WERI-Rb-1 (cell line): ENCODE measurements at regions not wholly inside any gene's neighbourhood (a gene's known extent, or its start where the extent isn't known, plus 50 kb on each side); places are given as distances from the start of the nearest gene placed in this dataset.

Experiments
- DNase-seq: peaks from one replicate; pipeline ENCODE4 v3.0.0-alpha.2; 2020
- H3K27ac ChIP-seq: fragments of 250-450 bp; sonication (Bioruptor Pico); 2 replicates; pipeline ENCODE4 v1.5.1; 2020; ENCODE audit warnings: mild to moderate bottlenecking, moderate library complexity
- H3K27me3 ChIP-seq: fragments of 250-450 bp; sonication (Bioruptor Pico); 2 replicates; pipeline ENCODE4 v1.5.1; 2021; ENCODE audit warnings: mild to moderate bottlenecking, low read depth, moderate library complexity; ENCODE audit not compliant: insufficient read depth, severe bottlenecking
- H3K36me3 ChIP-seq: fragments of 250-450 bp; sonication (Bioruptor Pico); 2 replicates; pipeline ENCODE4 v1.5.1; 2020; ENCODE audit warnings: mild to moderate bottlenecking, moderate library complexity
- H3K4me3 ChIP-seq: 2 replicates; pipeline ENCODE4 v1.5.1; 2011; ENCODE audit warnings: low read depth, mild to moderate bottlenecking, control low read depth, low read length
- H3K9me3 ChIP-seq: fragments of 250-450 bp; sonication (Bioruptor Pico); 2 replicates; pipeline ENCODE4 v1.5.1; 2021; ENCODE audit warnings: mild to moderate bottlenecking, moderate library complexity; ENCODE audit not compliant: severe bottlenecking
- TF ChIP-seq, protein P1 (sequence below): IDR thresholded peaks from 2 replicates; pipeline ENCODE4 v1.5.1; 2011; ENCODE audit warnings: low read depth, mild to moderate bottlenecking, control low read depth, inconsistent platforms, low read length

DNA sequence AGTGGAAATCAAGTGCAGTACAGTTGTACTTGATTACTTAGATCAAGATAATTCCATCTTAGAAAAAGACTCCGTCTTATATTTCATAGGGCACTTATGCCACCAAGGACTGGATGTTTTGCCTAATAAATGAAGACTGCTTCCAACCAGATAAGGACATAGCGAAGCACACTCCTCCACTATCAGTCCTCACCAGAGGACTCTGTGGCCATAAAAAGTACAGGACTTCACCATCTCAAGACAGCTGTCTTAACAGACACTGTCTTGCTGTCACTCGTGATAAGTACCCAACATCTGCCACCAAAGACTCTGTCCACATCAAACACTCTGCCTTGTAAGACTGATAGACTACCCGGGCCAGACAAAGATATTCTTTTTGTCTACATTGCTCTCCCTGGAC lies 352.0 kb downstream of the TRAM1L1 start:
- DNase-seq = no peak
- Histone ChIP-seq H3K4me3 (no peak overlapping the region), H3K36me3 (no peaks in the 10 kb centered on the region), H3K27ac (no peak overlapping the region), H3K27me3 (no peaks in the 10 kb centered on the region), H3K9me3 (no peaks in the 10 kb centered on the region)
- TF ChIP-seq, protein P1, sequence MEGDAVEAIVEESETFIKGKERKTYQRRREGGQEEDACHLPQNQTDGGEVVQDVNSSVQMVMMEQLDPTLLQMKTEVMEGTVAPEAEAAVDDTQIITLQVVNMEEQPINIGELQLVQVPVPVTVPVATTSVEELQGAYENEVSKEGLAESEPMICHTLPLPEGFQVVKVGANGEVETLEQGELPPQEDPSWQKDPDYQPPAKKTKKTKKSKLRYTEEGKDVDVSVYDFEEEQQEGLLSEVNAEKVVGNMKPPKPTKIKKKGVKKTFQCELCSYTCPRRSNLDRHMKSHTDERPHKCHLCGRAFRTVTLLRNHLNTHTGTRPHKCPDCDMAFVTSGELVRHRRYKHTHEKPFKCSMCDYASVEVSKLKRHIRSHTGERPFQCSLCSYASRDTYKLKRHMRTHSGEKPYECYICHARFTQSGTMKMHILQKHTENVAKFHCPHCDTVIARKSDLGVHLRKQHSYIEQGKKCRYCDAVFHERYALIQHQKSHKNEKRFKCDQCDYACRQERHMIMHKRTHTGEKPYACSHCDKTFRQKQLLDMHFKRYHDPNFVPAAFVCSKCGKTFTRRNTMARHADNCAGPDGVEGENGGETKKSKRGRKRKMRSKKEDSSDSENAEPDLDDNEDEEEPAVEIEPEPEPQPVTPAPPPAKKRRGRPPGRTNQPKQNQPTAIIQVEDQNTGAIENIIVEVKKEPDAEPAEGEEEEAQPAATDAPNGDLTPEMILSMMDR = no peak

DNA sequence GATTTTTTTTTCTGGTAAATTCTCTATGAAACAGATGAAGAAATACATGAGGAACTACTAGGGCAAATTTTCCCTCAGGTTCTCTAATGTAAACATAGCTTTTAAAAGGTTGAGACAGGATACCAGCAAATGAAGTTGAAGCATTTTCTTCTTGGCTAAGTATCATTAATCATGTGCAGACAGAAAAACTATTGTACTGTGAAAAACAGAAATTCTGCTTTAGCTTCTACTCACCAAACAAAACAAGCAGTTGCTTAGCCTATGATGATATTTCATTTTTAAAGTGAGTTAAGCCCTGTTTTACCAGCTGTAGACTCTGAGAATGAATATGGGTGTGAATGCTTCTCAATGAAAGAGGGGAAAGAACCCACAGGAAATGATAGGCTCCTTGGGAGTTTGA lies 358.9 kb downstream of the TRAM1L1 start:
- DNase-seq = no peak
- Histone ChIP-seq H3K9me3 (no peaks in the 10 kb centered on the region), H3K27me3 (no peaks in the 10 kb centered on the region), H3K27ac (no peak overlapping the region), H3K36me3 (no peaks in the 10 kb centered on the region), H3K4me3 (no peak overlapping the region)
- TF ChIP-seq, protein P1 = no peak

DNA sequence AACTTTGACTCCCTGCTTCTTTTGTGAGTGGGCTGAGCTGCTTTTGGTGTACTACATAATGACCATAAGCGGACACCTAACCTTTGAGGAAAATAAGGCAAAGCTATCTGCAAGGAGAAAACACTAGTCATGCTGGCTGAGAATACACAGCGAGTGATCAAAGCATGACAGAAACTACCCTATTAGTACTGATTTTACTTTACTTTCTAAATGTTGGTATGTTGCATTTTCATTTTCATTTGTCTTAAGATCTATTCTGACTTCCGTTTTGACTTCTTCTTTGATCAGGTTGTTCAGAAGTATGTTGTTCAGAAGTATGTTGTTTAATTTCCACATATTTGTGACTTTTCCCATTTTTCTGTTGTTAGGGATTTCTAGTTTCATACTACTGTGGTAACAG lies 361.1 kb downstream of the TRAM1L1 start:
- no peak overlapping the region for H3K4me3 ChIP-seq
- no peaks in the 10 kb centered on the region for H3K9me3 ChIP-seq
- no peaks in the 10 kb centered on the region for H3K36me3 ChIP-seq
- H3K27me3 ChIP-seq = no peaks in the 10 kb centered on the region
- TF ChIP-seq, protein P1 = no peak
- no peak for DNase-seq
- H3K27ac ChIP-seq = no peak overlapping the region

DNA sequence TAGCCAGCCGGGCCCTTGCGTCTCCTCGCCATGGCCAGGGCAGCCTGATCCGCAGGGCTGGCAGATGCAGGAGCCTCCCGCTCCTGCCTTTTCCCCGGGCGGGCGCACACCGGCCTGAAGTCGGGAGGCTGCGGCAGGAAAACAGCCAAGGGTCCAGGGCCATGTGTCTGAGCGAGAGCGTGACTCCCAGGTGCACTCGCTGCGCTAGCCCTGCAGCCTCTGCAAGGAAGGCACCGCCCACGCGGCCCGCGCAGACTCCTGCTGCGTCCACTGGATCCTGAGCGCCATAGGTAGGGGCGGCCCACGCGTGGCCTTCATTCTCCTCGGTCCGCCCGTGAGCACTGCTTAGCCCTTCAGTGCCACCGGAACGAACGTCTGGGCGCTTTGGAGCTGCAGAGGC lies 379.9 kb downstream of the TRAM1L1 start:
- TF ChIP-seq, protein P1 = no peak
- DNase-seq = no peak
- Histone ChIP-seq H3K27me3 (no peaks in the 10 kb centered on the region), H3K36me3 (no peaks in the 10 kb centered on the region), H3K9me3 (no peaks in the 10 kb centered on the region), H3K4me3 (no peak overlapping the region), H3K27ac (no peak overlapping the region)

DNA sequence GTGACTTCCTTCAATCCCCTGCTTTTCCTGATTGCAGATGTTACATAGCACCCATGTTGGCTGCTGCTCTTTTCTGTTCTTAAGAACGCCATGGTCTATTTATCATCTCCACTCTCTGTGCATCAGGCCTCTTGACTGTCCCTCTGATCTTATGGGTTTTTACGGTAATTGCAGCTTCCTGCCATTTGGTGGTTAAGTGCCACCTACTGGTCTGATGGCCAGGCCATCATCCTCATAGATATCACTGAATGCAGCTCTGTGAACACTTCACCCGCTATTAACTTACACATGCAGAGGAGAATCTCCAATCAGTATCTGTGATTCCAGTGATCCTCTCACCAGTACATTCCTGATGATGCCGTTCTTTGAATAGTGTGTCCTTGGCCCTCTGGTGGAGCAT lies 382.4 kb downstream of the TRAM1L1 start:
- Histone ChIP-seq H3K27me3 (no peaks in the 10 kb centered on the region), H3K27ac (no peak overlapping the region), H3K36me3 (no peaks in the 10 kb centered on the region), H3K9me3 (peaks cover 4% of the 10 kb centered on the region), H3K4me3 (no peak overlapping the region)
- TF ChIP-seq, protein P1 = peak; percentile 43; the same call in 1 of the 2 replicates
- DNase-seq = peak; percentile 27

DNA sequence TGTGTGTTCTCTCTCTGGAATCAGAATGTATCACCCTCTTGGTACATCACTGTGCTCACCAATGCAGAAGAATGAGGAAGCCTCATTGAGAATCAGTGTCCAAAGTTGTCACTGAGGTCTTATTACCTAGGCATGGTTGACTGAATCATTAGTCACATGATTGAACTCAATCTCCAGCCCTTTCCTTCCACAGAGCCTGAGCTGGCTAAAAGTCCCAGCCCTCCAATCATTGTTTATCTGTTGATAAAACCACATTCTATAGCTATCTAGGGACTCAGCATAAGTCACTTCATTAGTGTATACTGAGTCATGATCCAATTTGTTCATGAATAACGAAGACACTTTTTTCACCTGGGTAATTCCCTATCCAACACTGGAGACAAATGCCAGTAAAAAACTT lies 396.8 kb downstream of the TRAM1L1 start:
- H3K9me3 ChIP-seq = no peaks in the 10 kb centered on the region
- H3K4me3 ChIP-seq = no peak overlapping the region
- TF ChIP-seq, protein P1 = no peak
- no peak overlapping the region for H3K27ac ChIP-seq
- H3K27me3 ChIP-seq = no peaks in the 10 kb centered on the region
- no peaks in the 10 kb centered on the region for H3K36me3 ChIP-seq
- DNase-seq = no peak
